HG02759 (cell line): ENCODE measurements at regions not wholly inside any gene's neighbourhood (a gene's known extent, or its start where the extent isn't known, plus 50 kb on each side); places are given as distances from the start of the nearest gene placed in this dataset.
"Not testable (repeated sequence)": the region's sequence is repeated elsewhere in the genome, so short reads cannot be mapped to it uniquely, and the experiment has no call there.

ENCODE experiments used
- ATAC-seq: cut with Tn5 transposase; IDR thresholded peaks from one replicate; pipeline ENCODE4 v1.9.1; 2021; ENCODE audit warnings: mild to moderate bottlenecking, moderate library complexity; ENCODE audit not compliant: unreplicated experiment

DNA sequence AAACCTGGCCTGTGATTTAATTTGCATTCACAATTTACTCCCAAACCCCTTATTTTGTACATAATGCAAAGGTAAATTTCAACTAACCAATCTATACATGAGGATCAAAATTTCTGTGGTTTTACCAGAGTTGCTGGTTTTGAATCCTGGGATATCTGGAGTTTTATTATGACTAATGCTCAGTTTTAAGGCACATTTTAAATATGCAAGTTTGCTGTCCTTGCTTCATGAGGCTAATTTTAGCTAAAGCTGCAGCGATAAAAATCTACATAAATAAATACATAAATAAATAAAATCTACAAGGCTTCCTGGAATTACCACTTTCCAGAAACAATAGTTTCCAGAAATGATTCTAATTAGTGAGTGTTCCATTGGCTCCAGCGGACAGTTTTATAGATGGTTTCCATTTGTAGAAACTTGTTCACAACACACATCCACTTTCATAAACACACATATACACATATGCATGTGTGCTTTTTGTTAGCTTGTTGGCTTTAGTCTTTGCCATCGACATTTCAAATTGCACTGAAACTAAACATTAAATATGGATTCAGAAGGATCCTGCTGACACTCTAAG lies 339.5 kb upstream of the NRP1 start:
- no peak for ATAC-seq

DNA sequence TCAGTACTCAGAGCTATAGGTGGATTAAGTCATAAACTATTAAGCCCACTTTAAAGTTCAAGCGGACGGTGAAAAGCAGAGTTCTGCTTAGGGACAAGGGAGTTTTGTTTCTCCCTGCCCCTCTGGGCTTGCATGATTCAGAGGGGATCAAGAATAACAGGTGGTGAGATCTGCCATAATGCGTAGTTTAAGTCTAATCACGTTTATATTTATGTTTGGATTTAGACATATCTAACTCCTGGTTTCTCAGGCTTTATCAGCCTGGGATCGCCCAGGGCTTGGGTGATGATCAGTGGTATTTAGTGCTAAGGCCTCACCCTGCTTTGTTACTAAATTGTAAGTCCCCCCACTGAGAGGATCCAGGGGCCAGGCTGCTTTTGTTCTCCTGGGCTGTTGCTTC lies 335.4 kb upstream of the NRP1 start:
- no peak for ATAC-seq

DNA sequence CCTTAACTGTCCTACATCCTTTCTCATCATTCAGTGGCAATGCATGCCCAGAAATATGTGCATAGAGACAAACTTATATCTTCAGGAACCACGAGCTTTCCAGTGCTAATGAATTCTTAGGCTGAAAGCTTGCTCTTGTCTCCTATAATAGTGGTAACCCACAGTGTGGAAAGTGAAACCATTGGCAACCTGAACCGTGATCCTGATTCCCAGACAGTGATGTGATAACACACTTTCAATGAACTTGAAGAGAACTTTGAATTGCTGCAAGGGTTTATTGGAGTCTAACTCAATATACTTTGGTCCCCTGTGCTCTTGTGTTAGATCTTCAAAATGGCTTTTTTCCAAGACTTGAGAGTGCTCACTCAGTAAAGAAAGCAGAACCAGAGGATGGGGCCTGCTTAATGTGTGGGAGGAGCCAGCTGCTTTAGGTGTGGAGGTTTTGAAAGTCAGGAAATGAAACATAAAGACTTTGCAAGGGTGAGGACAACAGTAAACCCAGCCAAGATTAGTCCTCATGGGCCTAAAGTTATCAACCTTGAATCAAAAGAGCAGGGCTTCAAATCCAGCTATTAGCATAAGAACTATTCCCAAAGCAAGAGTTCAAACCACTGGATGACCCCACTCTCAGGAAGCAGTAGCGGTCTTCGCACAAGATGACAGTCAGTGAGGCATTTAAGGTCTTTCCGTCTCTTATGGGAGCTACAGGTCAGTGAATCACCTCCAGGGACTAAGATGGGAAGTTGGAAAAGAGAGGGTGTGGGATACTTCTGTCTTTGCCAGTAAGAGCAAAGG lies 332.4 kb upstream of the NRP1 start:
- no peak for ATAC-seq

DNA sequence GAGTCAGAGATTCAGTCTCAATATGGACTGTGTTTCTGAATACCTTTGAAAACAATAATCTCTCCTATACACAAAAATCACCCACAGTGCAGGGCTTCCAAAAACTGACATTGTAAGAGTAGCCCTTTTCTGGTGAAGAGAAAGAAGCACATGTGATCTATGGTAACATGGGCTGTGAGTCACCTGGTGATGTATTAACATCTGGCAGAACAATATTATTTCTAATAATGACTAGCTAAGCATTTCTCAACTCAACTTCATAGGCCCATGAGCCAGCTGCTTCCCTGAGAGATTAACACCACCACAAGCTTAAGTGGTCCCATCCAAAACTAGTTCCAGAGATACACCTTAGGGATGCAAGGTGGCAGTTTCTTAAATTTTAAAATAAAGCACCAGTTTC lies 331.0 kb upstream of the NRP1 start:
- no peak for ATAC-seq

GRCh38 chr10:33664070-33664469 lies 329.6 kb upstream of the NRP1 start:
- ATAC-seq: no peak

DNA sequence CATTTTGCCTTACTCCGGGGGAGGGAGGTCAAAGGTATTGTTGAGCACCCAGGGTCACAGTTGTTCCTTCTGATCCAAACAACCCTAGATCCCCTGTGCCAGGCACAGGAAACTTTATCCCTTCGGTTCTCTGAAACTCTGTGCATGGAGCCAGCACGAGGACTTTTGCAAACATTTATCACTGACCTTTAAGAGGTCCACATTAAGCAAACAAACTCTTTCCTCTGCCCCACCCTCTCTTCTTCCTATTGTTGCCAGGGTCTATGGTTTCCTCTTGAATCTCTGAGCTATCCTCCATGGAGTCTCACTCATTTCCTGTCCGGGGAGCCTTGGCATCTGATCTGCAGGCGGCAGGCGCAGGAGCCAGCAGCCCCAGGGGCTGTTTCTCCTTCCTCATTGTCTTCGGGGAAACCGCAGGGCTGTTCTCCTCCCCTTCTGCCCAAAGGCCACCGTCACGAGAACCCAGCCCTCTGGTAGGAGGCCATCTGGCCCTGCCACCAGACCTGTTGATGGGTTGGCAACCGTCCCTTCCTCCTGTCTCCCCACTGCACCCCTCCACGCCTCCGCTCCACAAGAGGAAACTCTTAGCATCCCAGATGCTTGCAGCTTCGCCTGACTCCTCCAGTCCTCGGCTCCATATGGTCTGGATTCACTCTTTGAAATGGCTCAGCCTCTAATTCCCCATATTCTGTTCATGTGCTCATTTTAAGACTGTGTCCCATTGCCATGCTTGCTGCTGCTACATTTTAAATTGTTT lies 327.3 kb upstream of the NRP1 start:
- no peak for ATAC-seq

DNA sequence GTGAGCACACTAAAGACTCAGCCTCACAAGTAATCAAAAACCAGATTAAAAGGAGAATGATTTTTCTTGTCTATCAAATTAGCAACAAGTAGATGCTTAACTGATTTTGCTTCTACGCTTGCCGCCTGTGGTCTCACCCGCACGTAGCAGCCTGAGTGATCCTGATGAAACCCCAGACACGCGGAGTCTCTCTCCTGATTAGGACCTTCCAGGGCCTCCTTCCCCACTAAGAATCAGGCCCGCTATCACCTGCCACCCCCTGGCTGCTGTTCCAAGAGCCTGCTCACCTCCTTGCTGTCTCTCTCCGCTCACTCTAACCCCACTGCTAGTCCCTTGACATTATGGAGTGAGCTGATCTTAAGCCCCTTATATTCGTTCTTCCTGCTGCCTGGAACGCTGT lies 325.9 kb upstream of the NRP1 start:
- no peak for ATAC-seq

DNA sequence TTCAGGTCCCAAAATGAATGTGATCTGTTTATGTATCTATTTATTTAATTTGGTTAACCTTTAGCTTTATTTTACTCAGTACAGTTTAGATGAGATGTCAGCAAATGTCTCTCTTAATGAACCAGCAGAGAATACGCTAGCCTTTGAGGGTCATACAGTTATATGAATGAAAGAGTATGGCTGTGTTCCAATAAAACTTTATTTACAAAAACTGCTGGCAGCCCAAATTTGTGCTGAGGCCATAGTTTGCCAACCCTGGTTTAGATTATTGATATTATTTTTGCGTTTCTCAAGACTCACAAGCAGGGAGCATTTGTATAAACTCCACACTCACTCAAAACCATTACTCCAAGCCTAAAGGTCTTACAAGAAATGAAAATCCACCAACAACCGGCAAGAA lies 323.4 kb upstream of the NRP1 start:
- no peak for ATAC-seq

- ATAC-seq: no peak
These were observed 322.9 kb upstream of the NRP1 start for GRCh38 chr10:33657154-33657908.

DNA sequence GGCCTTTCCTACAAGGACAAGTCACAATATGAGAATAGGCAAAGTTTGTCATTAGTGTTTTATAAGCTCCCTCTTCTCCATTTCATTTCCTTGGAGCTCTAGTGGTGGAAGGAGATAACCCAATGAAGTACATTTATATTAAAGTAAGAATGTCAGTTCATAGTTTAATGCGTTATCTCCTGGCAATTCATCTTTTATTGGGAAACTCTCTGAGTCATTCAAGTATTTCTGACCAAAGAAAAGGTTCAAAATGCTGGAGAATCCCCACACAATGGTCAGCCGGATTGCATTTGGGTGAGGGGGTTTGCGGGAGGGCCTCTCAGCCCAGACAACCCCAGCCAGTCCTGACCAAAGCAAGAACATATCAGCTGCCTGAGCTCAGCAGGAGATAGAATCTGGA lies 321.5 kb upstream of the NRP1 start:
- no peak for ATAC-seq

DNA sequence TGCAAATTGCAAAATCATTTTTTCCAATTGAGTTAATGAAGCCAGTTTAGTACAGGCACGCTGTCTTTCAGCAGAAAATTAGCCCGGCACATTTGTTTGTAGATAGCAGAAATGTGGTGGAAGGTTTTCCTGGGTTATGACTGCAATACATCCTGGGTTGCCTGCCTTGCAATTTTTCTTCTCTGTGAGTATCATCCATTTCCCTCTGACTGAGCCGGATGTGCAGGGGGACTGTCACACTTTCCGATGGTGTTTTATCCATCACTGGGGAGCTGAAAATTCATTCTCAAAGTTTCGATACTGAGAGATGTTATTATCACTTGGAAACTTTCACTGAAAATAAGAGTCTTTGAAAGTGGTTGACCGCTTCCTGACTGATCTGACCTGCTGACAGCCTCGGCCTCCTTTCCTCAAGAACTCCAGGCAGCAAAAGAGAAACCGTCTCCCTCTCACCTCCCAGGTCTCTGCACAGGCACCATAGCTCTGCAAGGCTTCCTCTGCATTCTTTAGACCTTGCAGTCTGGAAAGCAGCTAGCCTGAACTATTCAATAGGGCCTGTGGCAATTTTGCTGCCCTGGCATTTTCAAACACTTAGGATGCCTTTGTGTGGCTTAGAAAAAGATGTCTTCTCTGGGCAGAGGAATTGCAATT lies 320.8 kb upstream of the NRP1 start:
- ATAC-seq: no peak

- ATAC-seq: no peak
These were observed 319.3 kb upstream of the NRP1 start for GRCh38 chr10:33653584-33654367.

DNA sequence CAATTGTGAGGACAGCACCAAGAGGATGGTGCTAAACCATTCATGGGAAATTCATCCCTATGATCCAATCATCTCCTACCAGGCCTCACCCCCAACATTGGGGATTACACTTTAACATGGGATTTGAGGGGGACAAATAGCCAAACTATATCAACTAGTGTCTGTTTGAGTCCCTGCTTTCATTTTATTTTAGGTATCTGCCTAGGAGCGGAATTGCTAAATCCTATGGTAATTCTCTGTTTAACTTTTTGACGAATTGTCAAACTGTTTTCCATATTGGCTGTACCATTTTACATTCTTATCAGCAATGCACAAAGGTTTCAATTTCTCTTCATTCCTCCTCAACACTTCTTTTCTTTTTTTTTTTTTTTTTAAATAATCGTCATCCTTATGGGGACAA lies 318.4 kb upstream of the NRP1 start:
- ATAC-seq: no peak

GRCh38 chr10:33650131-33650530 lies 315.7 kb upstream of the NRP1 start:
- not testable (repeated sequence) for ATAC-seq

DNA sequence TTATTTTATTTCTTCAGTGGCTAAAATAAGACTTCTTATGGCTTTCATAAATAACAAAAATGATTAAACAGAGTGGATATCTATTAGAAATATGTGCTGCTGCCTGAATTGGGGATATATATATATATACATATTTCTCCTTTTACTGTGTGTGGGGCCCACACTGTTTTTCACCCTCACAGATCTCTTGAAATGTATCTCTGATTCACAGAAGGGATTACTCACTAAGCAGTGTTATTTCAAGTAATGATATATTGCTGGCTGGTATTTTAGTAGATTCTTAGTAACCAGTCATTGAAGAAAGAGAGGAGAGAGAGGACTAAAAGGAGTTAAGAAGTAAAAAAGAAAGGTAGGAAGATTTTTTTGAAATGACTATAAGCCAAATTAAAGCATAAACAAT lies 308.6 kb upstream of the NRP1 start:
- no peak for ATAC-seq

GRCh38 chr10:33638891-33639290 lies 304.4 kb upstream of the NRP1 start:
- ATAC-seq: no peak

DNA sequence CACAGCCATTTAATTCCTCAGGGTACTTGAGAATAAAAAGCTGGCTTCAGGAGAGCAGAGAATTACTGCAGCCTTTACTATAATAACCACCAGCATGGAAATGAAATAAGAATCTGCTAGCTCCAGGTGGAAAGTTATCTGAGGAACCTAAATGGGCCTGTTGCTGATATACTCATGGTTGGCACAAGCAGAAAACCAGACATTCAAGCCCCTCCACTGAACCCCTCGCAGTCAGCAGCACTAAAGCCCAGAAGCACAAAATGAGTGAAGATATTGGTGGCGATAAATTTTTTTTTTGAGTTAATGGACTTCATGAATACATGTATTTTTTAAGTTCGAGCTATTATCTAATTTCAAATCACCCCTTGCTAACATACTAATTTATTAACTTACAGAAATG lies 303.9 kb upstream of the NRP1 start:
- no peak for ATAC-seq

DNA sequence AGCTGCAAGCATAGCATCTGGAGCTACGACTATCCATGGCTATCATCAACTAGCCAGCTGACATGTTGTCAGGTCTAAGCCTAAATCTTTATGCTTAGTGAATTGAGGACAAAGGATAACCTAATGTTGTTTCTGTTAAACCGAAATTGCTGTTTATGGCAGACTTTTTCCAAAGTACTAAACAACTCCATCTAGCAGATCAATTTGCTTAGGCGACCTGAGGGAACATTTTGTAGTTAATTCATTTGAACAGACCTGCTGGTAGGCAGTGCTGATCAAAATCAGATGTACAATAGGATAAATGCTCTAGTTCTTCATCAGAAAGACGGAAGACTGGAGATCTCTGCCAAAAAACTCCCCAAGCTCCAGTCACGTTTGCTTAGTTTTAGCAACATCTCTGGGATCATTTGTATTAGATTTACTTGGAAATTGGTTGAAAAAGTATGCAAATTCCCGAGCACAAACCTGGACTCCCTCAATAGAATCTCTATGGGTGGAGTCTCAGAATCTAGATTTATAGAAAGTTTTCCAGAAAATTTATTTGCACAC lies 301.6 kb upstream of the NRP1 start:
- no peak for ATAC-seq

GRCh38 chr10:33632432-33632831 lies 298.0 kb upstream of the NRP1 start:
- no peak for ATAC-seq

- ATAC-seq: no peak
These were observed 297.5 kb upstream of the NRP1 start for GRCh38 chr10:33631991-33632390.
